Neural cell (in vitro differentiated cells): ENCODE measurements at regions not wholly inside any gene's neighbourhood (a gene's known extent, or its start where the extent isn't known, plus 50 kb on each side); places are given as distances from the start of the nearest gene placed in this dataset.
"Not testable (repeated sequence)": the region's sequence is repeated elsewhere in the genome, so short reads cannot be mapped to it uniquely, and the experiment has no call there.

Experiments
- H2AFZ ChIP-seq: fragments of 200-600, 300-800 bp; sonication (generic), shearing (Covaris generic); 2 replicates; pipeline ENCODE4 v1.6.0; 2014; ENCODE audit warnings: low read depth, mild to moderate bottlenecking, antibody characterized with exemption, low read length, moderate library complexity
- H3F3A ChIP-seq: fragments of 200-600 bp; shearing (Covaris generic); 2 replicates; pipeline ENCODE4 v1.6.1; 2016; ENCODE audit warnings: mild to moderate bottlenecking, moderate library complexity, mixed read lengths, antibody characterized with exemption, low read length; ENCODE audit not compliant: insufficient read depth, poor library complexity, severe bottlenecking
- H3K27ac ChIP-seq: fragments of 200-600, 300-800 bp; sonication (generic), shearing (Covaris generic); 2 replicates; pipeline ENCODE4 v1.5.1; 2014; ENCODE audit warnings: mild to moderate bottlenecking, low read length, moderate library complexity
- H3K27me3 ChIP-seq: fragments of 300-800, 200-600 bp; sonication (generic), shearing (Covaris generic); 2 replicates; pipeline ENCODE4 v1.6.0; 2014; ENCODE audit warnings: mild to moderate bottlenecking, low read depth, low read length, moderate library complexity; ENCODE audit not compliant: insufficient read depth
- H3K36me3 ChIP-seq: fragments of 300-800, 200-600 bp; sonication (generic), shearing (Covaris generic); 2 replicates; pipeline ENCODE4 v1.5.1; 2014; ENCODE audit warnings: mild to moderate bottlenecking, antibody characterized with exemption, low read length, moderate library complexity; ENCODE audit not compliant: insufficient read depth
- H3K4me2 ChIP-seq: fragments of 300-800, 200-600 bp; sonication (generic), shearing (Covaris generic); 2 replicates; pipeline ENCODE4 v1.6.0; 2014; ENCODE audit warnings: mild to moderate bottlenecking, low read length
- H3K4me3 ChIP-seq: fragments of 300-800, 200-600 bp; sonication (generic), shearing (Covaris generic); 2 replicates; pipeline ENCODE4 v1.5.1; 2014; ENCODE audit warnings: mild to moderate bottlenecking, low read length, moderate library complexity
- H3K79me2 ChIP-seq: fragments of 200-600 bp; shearing (Covaris generic); replicated peaks from 2 replicates; pipeline ENCODE4 v1.6.0; 2014; ENCODE audit warnings: mild to moderate bottlenecking, low read length, moderate library complexity; ENCODE audit not compliant: insufficient read depth
- H3K9ac ChIP-seq: fragments of 300-800, 200-600 bp; sonication (generic), shearing (Covaris generic); 2 replicates; pipeline ENCODE4 v1.6.1; 2016; ENCODE audit warnings: mild to moderate bottlenecking, low read length, mixed read lengths
- H3K9me2 ChIP-seq: fragments of 200-600 bp; shearing (Covaris generic); 2 replicates; pipeline ENCODE4 v1.6.1; 2016; ENCODE audit warnings: mild to moderate bottlenecking, low read length, mixed read lengths; ENCODE audit not compliant: insufficient read depth
- H3K9me3 ChIP-seq: fragments of 200-600, 300-800 bp; sonication (generic), shearing (Covaris generic); 2 replicates; pipeline ENCODE4 v1.6.1; 2016; ENCODE audit warnings: mild to moderate bottlenecking, mixed run types, low read length, moderate library complexity, mixed read lengths
- H4K20me1 ChIP-seq: fragments of 200-600 bp; shearing (Covaris generic); 2 replicates; pipeline ENCODE4 v1.6.1; 2016; ENCODE audit warnings: mild to moderate bottlenecking, mixed run types; ENCODE audit not compliant: insufficient read depth
- EP300 ChIP-seq: fragments of 450-650 bp; conservative IDR thresholded peaks from 2 replicates; pipeline ENCODE4 v1.6.1; 2014; ENCODE audit warnings: antibody characterized with exemption, mild to moderate bottlenecking, moderate library complexity; ENCODE audit not compliant: poor library complexity, severe bottlenecking
- EZH2 ChIP-seq: fragments of 200-600, 300-800 bp; shearing (Covaris generic), sonication (generic); IDR thresholded peaks from 2 replicates; pipeline ENCODE4 v1.6.1; 2014; ENCODE audit warnings: antibody characterized with exemption, low read length, borderline replicate concordance, mild to moderate bottlenecking; ENCODE audit not compliant: insufficient read depth, poor library complexity, severe bottlenecking
- MXI1 ChIP-seq: fragments of 450-650 bp; conservative IDR thresholded peaks from 2 replicates; pipeline ENCODE4 v1.6.1; 2014; ENCODE audit warnings: antibody characterized with exemption, mild to moderate bottlenecking; ENCODE audit not compliant: poor library complexity, severe bottlenecking
- POLR2AphosphoS5 ChIP-seq: IDR thresholded peaks from 2 replicates; pipeline ENCODE4 v1.6.1; 2012
- RAD21 ChIP-seq: fragments of 450-650 bp; conservative IDR thresholded peaks from 2 replicates; pipeline ENCODE4 v1.6.1; 2014; ENCODE audit warnings: antibody characterized with exemption, mild to moderate bottlenecking, moderate library complexity
- SMC3 ChIP-seq: fragments of 450-650 bp; conservative IDR thresholded peaks from 2 replicates; pipeline ENCODE4 v1.6.1; 2014; ENCODE audit warnings: antibody characterized with exemption, mild to moderate bottlenecking, moderate library complexity; ENCODE audit not compliant: poor library complexity
- TAF1 ChIP-seq: IDR thresholded peaks from 2 replicates; pipeline ENCODE4 v1.6.1; 2012; ENCODE audit warnings: low read depth
- TF ChIP-seq, protein P1 (sequence below): IDR thresholded peaks from 2 replicates; pipeline ENCODE4 v1.6.1; 2012; ENCODE audit warnings: borderline replicate concordance
- TF ChIP-seq, protein P2 (sequence below): fragments of 450-650 bp; IDR thresholded peaks from 2 replicates; pipeline ENCODE4 v1.5.1; 2014; ENCODE audit warnings: antibody characterized with exemption, mild to moderate bottlenecking, moderate library complexity; ENCODE audit not compliant: poor library complexity, severe bottlenecking

- Histone ChIP-seq H3F3A (no peaks in the 10 kb centered on the region), H3K4me3 (no peak overlapping the region), H3K36me3 (no peaks in the 10 kb centered on the region), H4K20me1 (no peaks in the 10 kb centered on the region), H3K4me2 (no peak overlapping the region), H3K9ac (no peak overlapping the region), H3K79me2 (no peaks in the 10 kb centered on the region), H2AFZ (no peak overlapping the region), H3K9me2 (no peaks in the 10 kb centered on the region), H3K27me3 (no peaks in the 10 kb centered on the region), H3K27ac (no peak overlapping the region), H3K9me3 (no peaks in the 10 kb centered on the region)
- TF ChIP-seq SMC3 (no peak), RAD21 (no peak), POLR2AphosphoS5 (no peak), EP300 (no peak)
- TF ChIP-seq, protein P1, sequence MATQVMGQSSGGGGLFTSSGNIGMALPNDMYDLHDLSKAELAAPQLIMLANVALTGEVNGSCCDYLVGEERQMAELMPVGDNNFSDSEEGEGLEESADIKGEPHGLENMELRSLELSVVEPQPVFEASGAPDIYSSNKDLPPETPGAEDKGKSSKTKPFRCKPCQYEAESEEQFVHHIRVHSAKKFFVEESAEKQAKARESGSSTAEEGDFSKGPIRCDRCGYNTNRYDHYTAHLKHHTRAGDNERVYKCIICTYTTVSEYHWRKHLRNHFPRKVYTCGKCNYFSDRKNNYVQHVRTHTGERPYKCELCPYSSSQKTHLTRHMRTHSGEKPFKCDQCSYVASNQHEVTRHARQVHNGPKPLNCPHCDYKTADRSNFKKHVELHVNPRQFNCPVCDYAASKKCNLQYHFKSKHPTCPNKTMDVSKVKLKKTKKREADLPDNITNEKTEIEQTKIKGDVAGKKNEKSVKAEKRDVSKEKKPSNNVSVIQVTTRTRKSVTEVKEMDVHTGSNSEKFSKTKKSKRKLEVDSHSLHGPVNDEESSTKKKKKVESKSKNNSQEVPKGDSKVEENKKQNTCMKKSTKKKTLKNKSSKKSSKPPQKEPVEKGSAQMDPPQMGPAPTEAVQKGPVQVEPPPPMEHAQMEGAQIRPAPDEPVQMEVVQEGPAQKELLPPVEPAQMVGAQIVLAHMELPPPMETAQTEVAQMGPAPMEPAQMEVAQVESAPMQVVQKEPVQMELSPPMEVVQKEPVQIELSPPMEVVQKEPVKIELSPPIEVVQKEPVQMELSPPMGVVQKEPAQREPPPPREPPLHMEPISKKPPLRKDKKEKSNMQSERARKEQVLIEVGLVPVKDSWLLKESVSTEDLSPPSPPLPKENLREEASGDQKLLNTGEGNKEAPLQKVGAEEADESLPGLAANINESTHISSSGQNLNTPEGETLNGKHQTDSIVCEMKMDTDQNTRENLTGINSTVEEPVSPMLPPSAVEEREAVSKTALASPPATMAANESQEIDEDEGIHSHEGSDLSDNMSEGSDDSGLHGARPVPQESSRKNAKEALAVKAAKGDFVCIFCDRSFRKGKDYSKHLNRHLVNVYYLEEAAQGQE: no peak
Measured at GRCh38 chr7:149681274-149681673, 92.1 kb downstream of the ZNF467 start.

- Histone ChIP-seq H3K36me3 (no peaks in the 10 kb centered on the region), H3K79me2 (no peaks in the 10 kb centered on the region), H3K27ac (no peak overlapping the region), H4K20me1 (no peaks in the 10 kb centered on the region), H2AFZ (no peak overlapping the region), H3K4me2 (no peak overlapping the region), H3K9ac (no peak overlapping the region), H3K27me3 (no peaks in the 10 kb centered on the region), H3K4me3 (no peak overlapping the region), H3K9me3 (no peaks in the 10 kb centered on the region), H3K9me2 (no peaks in the 10 kb centered on the region), H3F3A (no peaks in the 10 kb centered on the region)
- TF ChIP-seq MXI1: no peak
- TF ChIP-seq, protein P1: no peak
- no peak for TF ChIP-seq RAD21
- TF ChIP-seq EZH2: no peak
- no peak for TF ChIP-seq EP300
- TF ChIP-seq POLR2AphosphoS5: no peak
- TF ChIP-seq TAF1: no peak
- TF ChIP-seq, protein P2, sequence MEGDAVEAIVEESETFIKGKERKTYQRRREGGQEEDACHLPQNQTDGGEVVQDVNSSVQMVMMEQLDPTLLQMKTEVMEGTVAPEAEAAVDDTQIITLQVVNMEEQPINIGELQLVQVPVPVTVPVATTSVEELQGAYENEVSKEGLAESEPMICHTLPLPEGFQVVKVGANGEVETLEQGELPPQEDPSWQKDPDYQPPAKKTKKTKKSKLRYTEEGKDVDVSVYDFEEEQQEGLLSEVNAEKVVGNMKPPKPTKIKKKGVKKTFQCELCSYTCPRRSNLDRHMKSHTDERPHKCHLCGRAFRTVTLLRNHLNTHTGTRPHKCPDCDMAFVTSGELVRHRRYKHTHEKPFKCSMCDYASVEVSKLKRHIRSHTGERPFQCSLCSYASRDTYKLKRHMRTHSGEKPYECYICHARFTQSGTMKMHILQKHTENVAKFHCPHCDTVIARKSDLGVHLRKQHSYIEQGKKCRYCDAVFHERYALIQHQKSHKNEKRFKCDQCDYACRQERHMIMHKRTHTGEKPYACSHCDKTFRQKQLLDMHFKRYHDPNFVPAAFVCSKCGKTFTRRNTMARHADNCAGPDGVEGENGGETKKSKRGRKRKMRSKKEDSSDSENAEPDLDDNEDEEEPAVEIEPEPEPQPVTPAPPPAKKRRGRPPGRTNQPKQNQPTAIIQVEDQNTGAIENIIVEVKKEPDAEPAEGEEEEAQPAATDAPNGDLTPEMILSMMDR: no peak
- no peak for TF ChIP-seq SMC3
Measured at GRCh38 chr7:149680331-149681025, 92.9 kb downstream of the ZNF467 start.

DNA sequence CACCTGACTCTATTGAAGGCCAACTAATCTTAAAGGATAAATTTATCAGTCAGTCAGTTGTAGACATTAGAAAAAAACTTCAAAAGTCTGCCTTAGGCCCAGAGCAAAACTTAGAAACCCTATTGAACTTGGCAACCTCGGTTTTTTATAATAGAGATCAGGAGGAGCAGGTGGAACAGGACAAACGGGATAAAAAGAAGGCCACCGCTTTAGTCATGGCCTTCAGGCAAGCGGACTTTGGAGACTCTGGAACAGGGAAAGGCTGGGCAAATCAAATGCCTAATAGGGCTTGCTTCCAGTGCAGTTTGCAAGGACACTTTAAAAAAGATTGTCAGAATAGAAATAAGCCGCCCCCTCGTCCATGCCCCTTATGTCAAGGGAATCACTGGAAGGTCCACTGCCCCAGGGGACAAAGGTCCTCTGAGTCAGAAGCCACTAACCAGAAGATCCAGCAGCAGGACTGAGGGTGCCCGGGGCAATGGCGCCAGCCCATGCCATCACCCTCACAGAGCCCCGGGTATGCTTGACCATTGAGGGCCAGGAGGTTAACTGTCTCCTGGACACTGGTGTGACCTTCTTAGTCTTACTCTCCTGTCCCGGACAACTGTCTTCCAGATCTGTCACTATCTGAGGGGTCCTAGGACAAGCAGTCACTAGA lies 98.5 kb downstream of the ZNF467 start:
- H3K9ac ChIP-seq, H3K27ac ChIP-seq, H4K20me1 ChIP-seq, H3F3A ChIP-seq, H3K27me3 ChIP-seq, H3K9me3 ChIP-seq, H2AFZ ChIP-seq, H3K36me3 ChIP-seq, H3K9me2 ChIP-seq, H3K79me2 ChIP-seq, H3K4me3 ChIP-seq, H3K4me2 ChIP-seq: not testable (repeated sequence)
